AG09309 (cell line): ENCODE measurements at regions not wholly inside any gene's neighbourhood (a gene's known extent, or its start where the extent isn't known, plus 50 kb on each side); places are given as distances from the start of the nearest gene placed in this dataset.

Source experiments
- DNase-seq: peaks from one replicate; pipeline ENCODE4 v3.0.0-alpha.2; 2010; ENCODE audit warnings: low read depth
- H3K4me3 ChIP-seq: 2 replicates; pipeline ENCODE4 v1.5.1; 2011; ENCODE audit warnings: mild to moderate bottlenecking, low read depth, low read length, moderate library complexity; ENCODE audit not compliant: control insufficient read depth
- TF ChIP-seq, protein P1 (sequence below): IDR thresholded peaks from 2 replicates; pipeline ENCODE4 v1.5.1; 2011; ENCODE audit warnings: mild to moderate bottlenecking, low read depth, low read length, inconsistent platforms; ENCODE audit not compliant: insufficient read depth, control insufficient read depth; ENCODE audit errors: missing control alignments

DNA sequence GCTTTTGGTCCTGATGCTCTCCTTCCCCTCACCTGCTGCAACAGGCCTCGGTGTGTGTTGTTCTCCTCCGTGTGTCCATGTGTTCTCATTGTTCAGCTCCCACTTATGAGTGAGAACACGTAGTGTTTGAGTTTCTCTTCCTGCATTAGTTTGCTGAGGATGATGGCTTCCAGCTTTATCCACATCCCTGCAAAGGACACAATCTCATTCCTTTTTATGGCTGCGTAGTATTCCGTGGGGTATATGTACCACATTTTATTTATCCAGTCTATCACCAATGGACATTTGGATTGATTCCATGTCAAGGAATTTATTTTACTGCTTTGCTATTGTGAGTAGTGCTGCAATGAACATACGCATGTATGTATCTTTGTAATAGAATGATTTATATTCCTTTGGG is 116.9 kb upstream of the SIRPG start:
- DNase-seq, result no peak
- no peak overlapping the region for H3K4me3 ChIP-seq
- TF ChIP-seq, protein P1, sequence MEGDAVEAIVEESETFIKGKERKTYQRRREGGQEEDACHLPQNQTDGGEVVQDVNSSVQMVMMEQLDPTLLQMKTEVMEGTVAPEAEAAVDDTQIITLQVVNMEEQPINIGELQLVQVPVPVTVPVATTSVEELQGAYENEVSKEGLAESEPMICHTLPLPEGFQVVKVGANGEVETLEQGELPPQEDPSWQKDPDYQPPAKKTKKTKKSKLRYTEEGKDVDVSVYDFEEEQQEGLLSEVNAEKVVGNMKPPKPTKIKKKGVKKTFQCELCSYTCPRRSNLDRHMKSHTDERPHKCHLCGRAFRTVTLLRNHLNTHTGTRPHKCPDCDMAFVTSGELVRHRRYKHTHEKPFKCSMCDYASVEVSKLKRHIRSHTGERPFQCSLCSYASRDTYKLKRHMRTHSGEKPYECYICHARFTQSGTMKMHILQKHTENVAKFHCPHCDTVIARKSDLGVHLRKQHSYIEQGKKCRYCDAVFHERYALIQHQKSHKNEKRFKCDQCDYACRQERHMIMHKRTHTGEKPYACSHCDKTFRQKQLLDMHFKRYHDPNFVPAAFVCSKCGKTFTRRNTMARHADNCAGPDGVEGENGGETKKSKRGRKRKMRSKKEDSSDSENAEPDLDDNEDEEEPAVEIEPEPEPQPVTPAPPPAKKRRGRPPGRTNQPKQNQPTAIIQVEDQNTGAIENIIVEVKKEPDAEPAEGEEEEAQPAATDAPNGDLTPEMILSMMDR, result no peak

DNA sequence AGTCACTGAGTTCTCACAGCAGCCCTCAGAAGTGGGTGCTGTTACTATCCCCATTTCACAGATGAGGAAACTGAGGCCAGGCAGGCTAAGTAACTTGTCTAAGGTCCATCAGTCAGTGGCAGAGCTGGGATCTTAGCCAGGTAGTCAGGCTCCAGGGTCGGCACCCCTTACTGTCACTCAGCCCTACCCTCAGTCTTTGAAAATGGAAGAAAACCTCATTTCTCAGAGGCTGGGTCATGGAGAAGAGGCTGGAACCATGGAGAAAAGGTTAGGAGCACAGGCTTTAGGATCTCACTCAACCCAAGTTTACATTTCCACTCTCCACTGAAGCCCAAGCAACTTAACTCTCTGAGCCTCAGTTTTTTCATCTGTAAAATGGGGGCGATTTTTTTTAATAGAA is 116.2 kb upstream of the SIRPG start:
- H3K4me3 ChIP-seq, result no peak overlapping the region
- TF ChIP-seq, protein P1, result no peak

DNA sequence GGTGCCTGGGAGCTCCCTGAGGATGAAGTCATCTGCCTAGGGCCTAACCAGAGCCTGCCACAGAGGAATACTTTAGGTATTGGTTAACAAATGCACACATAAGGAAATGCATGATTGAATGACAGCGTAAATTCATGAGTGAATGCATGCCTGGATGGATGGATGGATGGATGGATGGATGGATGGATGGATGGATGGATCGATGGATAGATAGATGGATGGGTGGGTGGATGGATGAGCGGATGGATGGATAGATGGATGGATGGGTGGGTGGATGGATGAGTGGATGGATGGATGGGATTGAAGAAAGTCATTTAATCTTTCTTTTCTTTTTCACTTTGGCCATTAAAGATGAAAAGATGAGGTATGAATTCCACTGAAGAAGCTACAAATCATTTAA is 111.9 kb upstream of the SIRPG start:
- no peak for DNase-seq
- TF ChIP-seq, protein P1, result no peak
- no peak overlapping the region for H3K4me3 ChIP-seq

More for the DNA sequence above, 116.2 kb upstream of the SIRPG start:
- no peak for DNase-seq

DNA sequence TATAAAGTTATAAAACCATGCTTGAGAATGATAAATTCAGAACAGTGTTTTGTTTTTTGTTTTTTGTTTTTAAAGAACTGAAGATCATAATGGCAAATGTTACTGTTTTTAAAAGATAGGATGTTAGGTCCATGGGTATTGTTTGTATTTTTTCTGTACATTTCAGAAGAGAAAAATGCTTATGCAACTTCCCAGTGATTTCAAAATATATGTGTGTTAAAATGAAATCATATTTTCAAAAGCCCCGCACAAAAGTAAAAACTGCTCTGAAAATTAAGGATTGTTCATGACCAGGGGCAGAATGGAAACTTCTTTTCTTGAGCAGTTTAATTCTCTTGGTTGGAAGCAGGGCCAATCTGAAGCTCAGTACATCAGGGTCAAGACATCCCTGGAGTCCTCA is 109.2 kb upstream of the SIRPG start:
- no peak overlapping the region for H3K4me3 ChIP-seq
- no peak for DNase-seq
- TF ChIP-seq, protein P1, result no peak

DNA sequence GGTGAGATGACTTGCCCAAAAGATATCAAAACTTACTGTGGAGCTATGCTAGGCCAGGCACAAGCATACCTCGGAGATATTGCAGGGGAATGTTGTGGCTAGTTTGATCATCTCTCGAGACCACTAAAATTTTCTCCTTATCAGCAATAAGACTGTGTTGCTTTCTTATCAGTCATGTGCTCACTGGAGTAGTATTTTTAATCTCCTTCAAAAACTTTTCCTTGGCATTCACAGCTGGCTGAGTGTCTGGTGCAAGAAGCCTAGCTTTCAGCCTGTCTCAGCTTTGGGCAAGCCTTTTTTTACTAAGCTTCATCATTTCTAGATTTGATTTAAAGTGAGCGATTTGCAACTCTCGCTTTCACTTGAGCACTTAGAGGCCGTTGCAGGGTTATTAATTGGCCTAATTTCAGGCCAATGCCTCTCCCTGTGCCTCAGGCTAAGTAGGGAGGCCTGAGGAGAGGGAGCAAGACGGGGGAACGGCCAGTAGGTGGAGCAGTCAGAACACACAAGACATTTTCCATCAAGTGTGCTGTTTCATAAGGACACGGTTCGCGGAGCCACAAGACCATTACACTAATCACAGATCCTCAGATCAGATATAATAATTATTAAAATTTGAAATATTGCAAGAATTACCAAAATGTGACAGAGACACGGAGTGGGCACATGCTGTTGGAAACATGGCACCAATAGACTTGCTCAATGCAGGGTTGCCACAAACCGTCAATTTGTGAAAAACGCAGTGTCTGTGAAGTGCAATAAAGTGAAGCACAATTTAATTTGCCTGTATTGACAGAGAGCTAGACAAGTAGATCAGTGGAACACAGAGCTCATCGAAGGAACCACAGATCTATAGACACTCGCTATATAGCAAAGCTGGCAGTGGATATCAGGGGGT is 106.8 kb upstream of the SIRPG start:
- TF ChIP-seq, protein P1, result peak; percentile 87
- peak; percentile 47 for DNase-seq
- H3K4me3 ChIP-seq, result no peak overlapping the region

DNA sequence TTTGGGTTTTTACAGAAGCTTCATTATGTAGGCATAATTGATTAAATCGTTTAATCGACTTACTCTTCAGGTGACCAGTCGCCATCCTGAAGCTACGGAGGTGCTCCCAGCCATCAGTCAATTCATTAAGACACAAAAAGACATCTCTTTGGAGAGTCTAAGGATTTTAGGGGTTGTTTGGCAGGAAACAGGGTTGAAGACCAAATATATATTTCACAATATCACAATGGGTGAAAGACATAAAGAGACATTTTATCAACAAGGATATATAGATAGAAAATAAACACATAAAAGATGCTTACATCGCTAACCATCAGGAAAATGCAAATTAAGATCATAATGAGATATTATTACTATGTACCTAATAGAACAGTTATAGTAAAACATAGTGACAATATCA is 104.0 kb upstream of the SIRPG start:
- DNase-seq, result no peak
- TF ChIP-seq, protein P1, result no peak
- no peak overlapping the region for H3K4me3 ChIP-seq

DNA sequence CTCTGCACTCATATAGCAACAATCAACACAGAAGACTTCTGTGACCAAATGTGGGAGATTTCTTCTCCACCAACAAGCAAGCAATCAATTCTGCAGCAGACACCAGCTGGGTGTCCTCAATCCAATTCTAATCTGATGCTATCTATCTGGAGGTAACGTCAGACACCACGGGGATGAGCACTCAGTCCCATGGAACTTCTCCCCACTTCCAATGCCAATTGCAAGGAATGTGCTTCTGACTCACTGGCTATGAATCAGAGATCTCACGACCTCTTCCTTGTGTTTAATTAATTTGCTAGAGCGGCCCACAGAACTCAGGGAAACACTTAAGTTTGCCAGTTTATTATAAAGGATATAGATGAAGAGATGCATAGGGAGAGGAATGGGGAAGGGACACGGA is 103.5 kb upstream of the SIRPG start:
- DNase-seq, result peak; percentile 49
- TF ChIP-seq, protein P1, result no peak
- no peak overlapping the region for H3K4me3 ChIP-seq
